Naive B cell (primary cell): ENCODE measurements at regions not wholly inside any gene's neighbourhood (a gene's known extent, or its start where the extent isn't known, plus 50 kb on each side); places are given as distances from the start of the nearest gene placed in this dataset.

Experiments used
- ATAC-seq, 2 donors: fragments of 150-1000 bp; cut with Tn5 transposase; 2 replicates each; pipeline ENCODE4 v1.10.0; 2021; ENCODE audit warnings: low read depth in 2 of 2, mild to moderate bottlenecking in 2 of 2, moderate library complexity in 2 of 2
- DNase-seq: peaks from one replicate; pipeline ENCODE4 v3.0.0; 2022
- H3K27ac Mint-ChIP-seq, 6 donors: one replicate each; pipeline ENCODE4 v1.8.0; 2020 to 2022; ENCODE audit warnings: mild to moderate bottlenecking in 6 of 6, mixed read lengths in 6 of 6, moderate library complexity in 5 of 6, inconsistent platforms in 2 of 6
- H3K27me3 Mint-ChIP-seq, 3 donors: one replicate each; pipeline ENCODE4 v1.8.0; 2021 to 2022; ENCODE audit warnings: mixed read lengths in 3 of 3, mild to moderate bottlenecking in 1 of 3
- H3K36me3 Mint-ChIP-seq, 2 donors: one replicate each; pipeline ENCODE4 v1.8.0; 2020 to 2022; ENCODE audit warnings: mixed read lengths in 2 of 2, inconsistent platforms in 1 of 2, mild to moderate bottlenecking in 1 of 2
- H3K4me1 Mint-ChIP-seq, 3 donors: one replicate each; pipeline ENCODE4 v1.8.0; 2020 to 2022; ENCODE audit warnings: mixed read lengths in 3 of 3, inconsistent platforms in 1 of 3, mild to moderate bottlenecking in 1 of 3, moderate library complexity in 1 of 3
- H3K4me3 Mint-ChIP-seq, 8 donors: one replicate each; pipeline ENCODE4 v1.8.0; 2020 to 2022; ENCODE audit warnings: mild to moderate bottlenecking in 8 of 8, mixed read lengths in 8 of 8, moderate library complexity in 8 of 8, inconsistent platforms in 2 of 8
- H3K9me3 Mint-ChIP-seq, 7 donors: one replicate each; pipeline ENCODE4 v1.8.0; 2020 to 2022; ENCODE audit warnings: mixed read lengths in 7 of 7, mild to moderate bottlenecking in 5 of 7, inconsistent platforms in 2 of 7, moderate library complexity in 1 of 7

DNA sequence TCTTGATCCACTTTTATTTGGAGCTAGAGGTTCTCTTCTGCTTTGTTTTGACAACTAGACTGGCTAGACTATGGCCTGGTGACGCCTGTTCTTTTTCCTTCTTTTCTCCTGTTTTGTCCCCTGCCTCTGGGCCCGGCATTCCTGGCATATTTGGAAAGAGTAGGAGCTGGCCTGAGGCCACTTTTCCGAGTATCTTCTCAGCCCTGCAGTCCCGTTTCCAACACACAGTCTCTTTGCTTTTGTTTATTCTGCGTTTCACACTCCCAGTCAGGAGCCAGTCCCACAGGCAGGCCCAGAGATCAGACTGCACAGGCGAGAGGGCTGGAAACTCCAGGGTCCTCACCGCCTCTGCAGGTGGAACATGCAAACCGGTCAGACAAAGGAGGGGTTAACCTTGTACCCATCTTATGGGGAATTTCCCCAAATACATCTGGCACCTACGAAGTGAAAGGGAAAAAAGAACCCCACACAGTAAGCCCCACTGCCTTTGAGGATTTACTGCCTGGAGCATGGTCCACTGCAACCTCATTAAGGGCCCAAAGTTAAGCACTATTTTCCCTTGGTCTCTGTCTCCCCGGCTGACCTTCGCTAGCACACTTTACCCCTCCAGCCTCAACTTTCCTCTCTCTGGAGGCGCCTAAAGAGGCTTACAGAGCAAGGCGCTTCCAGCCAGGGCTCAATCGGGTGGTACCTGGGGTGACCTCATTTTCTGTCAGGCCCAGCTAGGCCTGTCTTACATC is 141.1 kb downstream of the TOMM20 start:
- no peak overlapping the region for H3K4me3 Mint-ChIP-seq
- no peaks in the 10 kb centered on the region for H3K9me3 Mint-ChIP-seq
- peak overlapping the region in 4 of 6 donors; percentile 26 to 58 (median 43) for H3K27ac Mint-ChIP-seq
- H3K27me3 Mint-ChIP-seq = no peaks in the 10 kb centered on the region
- no peak for DNase-seq
- H3K36me3 Mint-ChIP-seq = no peaks in the 10 kb centered on the region
- H3K4me1 Mint-ChIP-seq = peaks cover 25 to 41% (median 33%) of the 10 kb centered on the region in 3 donors
- peak; percentile 58 to 71 for ATAC-seq

DNA sequence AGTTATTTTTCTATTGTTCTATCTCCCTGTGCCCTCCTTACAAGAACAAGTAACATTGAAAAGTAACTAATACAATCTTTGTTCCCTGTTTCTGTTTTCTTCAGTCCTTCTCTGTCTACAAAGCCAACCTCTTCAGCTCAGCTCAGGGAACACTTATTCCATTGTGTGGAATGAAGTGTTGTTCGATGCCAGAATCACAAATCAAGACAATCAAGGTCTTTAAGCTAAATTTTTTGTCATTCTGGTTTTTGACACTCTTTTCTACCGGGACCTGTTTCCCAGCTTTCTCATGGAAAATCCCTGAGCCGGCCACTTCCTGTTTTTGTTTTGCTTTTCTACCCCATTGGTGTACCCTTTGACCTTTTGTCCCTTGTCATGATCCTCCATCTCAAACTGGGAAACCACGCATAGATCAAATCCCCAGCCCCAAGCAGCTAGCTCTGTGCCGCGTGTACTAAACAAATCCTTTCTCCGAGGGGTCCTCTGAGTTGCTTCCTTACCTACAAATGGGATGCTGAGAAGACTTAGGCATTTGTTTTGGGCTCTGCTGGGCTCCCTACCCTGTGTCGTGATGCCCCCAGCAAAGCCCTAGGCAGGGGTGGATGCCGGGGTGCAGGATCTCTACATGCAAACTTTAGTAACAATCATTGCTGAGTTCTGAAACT is 141.8 kb downstream of the TOMM20 start:
- ATAC-seq (no peak), DNase-seq (no peak)
- Mint-ChIP-seq H3K4me1 (peaks cover 25 to 41% (median 33%) of the 10 kb centered on the region in 3 donors), H3K27me3 (no peaks in the 10 kb centered on the region), H3K4me3 (no peak overlapping the region), H3K9me3 (no peaks in the 10 kb centered on the region), H3K36me3 (no peaks in the 10 kb centered on the region), H3K27ac (peak overlapping the region in 4 of 6 donors; percentile 3 to 58 (median 40))

DNA sequence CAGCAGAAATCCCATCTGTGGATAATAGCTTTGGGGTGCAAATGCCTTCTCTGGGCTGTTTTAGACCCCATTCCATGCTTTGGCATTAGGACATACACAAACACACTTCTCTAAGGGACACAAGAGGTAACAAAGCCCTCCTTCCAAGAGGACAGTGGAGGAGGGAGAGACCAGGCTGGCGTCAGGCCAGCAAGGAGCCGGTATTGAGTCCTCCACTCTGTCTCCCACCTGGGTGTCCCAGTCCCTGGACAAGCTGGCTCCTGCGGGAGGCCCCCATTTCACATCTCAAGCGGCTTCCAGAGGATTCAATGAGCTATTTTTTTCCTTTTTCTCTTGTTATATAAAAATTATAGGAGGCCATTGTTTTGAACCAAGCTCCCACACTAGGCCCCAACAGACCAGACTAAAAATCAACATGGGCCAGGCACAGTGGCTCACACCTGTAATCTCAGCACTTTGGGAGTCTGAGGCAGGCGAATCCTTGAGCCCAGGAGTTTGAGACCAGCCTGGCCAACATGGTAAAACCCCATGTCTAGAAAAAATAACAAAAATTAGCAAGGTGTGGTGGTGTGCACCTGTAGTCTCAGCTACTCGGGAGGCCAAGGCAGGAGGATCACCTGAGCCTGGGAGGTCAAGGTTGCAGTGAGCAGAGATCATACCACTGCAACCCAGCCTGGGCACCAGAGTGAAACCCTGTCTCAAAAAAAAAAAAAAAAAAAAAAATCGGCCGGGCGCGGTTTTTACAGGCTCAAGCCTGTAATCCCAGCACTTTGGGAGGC is 142.9 kb downstream of the TOMM20 start:
- Mint-ChIP-seq H3K36me3 (no peaks in the 10 kb centered on the region), H3K4me3 (no peak overlapping the region), H3K9me3 (no peaks in the 10 kb centered on the region), H3K4me1 (peaks cover 24 to 43% (median 31%) of the 10 kb centered on the region in 3 donors), H3K27me3 (no peaks in the 10 kb centered on the region), H3K27ac (peak overlapping the region in 3 of 6 donors; percentile 30 to 62 (median 49))
- DNase-seq = no peak
- no peak for ATAC-seq

DNA sequence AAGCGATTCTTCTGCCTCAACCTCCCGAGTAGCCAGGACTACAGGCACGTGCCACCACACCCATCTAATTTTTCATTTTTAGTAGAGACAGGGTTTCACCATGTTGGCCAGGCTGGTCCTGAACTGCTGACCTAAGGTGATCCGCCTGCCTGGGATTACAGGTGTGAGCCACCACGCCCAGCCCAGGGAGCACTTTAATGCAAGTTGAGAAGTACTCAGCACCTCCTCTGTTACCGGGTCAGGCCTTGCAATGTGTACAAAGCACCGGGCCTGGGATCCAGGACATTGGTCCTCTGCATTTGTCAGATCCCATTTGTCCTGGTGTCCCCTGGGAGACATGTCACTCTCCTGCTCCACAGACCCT is 143.6 kb downstream of the TOMM20 start:
- Mint-ChIP-seq H3K27ac (peak overlapping the region in 2 of 6 donors; percentile 21 to 62), H3K4me3 (no peak overlapping the region), H3K27me3 (no peaks in the 10 kb centered on the region), H3K9me3 (no peaks in the 10 kb centered on the region), H3K4me1 (peaks cover 29 to 43% (median 34%) of the 10 kb centered on the region in 3 donors), H3K36me3 (no peaks in the 10 kb centered on the region)
- ATAC-seq (no peak), DNase-seq (no peak)

DNA sequence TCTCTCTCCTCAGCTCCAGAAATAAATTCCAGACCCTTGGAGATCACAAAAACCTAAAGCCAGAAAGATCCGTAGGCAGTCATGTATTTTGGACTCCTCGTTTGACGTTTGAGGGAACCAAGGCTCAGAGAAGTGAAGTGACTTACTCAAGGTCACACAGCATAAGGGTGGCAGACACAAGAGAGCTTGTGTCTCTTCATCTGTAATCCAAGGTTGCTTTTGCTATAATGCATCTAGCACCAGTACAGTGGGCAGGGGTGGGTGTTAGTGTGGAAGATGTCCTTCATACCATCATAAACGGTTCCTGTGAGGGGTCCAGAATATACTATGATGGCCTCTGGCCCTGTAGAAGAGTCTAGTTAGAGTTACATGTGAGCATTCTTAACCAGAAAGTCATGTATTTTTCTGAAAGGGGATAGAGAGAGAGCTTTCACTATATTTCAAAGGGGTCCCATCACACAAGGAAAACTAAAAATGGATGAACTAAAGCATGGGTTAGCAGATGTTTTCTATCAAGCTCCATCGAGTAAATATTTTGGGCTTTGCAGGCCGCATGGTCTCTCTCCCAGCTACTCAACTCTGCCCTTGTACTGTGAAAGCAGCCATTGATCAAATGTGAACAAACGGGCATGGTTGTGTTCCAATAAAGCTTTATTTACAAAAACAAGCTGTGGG is 144.9 kb downstream of the TOMM20 start:
- ATAC-seq (no peak), DNase-seq (no peak)
- H3K4me3 Mint-ChIP-seq = no peak overlapping the region
- no peaks in the 10 kb centered on the region for H3K9me3 Mint-ChIP-seq
- H3K36me3 Mint-ChIP-seq = no peaks in the 10 kb centered on the region
- no peaks in the 10 kb centered on the region for H3K27me3 Mint-ChIP-seq
- peak overlapping the region in 3 of 6 donors; percentile 12 to 83 (median 81) for H3K27ac Mint-ChIP-seq
- H3K4me1 Mint-ChIP-seq = peaks cover 39 to 56% (median 47%) of the 10 kb centered on the region in 3 donors

DNA sequence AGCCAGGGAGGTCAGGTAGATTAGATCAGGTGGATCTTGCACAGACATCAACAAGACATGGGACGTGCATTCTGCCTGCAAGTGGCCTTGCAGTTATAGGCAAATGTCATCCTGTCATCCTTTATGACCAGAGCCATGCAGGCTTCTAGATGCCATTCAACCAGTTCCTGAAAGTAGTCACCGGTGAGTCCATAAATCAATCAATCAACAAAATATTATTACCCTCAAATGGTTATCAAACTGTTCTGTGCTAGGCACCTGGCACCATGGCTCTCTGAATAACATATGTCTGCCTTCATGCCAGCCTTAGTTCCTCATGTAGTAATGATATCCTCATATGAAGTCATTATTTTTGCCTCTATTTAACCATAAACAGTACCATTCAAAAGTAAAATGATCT is 146.9 kb downstream of the TOMM20 start:
- Mint-ChIP-seq H3K27ac (peak overlapping the region in 1 of 6 donors; percentile 97), H3K4me3 (peak overlapping the region in 2 of 8 donors; percentile 19 to 20), H3K36me3 (no peaks in the 10 kb centered on the region), H3K4me1 (peaks cover 49 to 63% (median 57%) of the 10 kb centered on the region in 3 donors), H3K9me3 (no peaks in the 10 kb centered on the region), H3K27me3 (no peaks in the 10 kb centered on the region)
- ATAC-seq = no peak
- no peak for DNase-seq

DNA sequence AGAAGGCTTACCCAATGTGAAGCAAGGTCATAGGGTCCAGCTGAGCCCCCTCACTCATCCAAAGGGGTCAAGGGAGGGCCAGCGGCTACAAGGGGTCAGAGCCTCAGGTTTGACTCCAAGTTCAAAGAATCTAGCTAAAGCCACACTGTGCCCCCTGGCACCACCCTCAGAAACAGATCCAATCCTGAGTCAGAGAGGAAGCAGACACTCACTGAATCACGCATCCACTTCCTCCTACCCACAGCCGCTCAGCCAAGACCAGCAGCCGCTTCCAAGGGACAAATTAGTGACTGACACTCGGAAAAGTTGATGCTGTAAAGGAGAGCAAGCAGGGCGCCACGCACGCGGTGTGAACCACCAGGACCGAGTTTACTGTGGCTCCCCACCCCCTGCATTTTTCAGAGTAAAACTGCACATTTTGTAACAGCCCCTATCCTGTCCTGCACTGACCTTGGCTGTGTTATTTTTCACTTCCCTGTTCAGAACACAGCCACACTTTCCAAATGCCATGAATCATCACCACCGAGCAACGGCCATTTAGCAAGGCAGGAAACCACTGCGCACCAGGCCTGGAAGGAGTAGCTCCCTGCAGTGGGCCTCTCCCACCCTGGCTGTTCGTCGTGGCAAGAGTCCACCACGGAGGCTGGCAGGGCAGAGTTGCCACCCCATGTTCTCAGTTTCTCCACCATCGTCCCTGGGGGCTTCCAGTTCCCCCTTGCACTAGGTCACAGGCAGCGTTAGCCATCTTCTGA is 147.8 kb downstream of the TOMM20 start:
- Mint-ChIP-seq H3K27me3 (no peaks in the 10 kb centered on the region), H3K36me3 (no peaks in the 10 kb centered on the region), H3K4me1 (peaks cover 46 to 63% (median 56%) of the 10 kb centered on the region in 3 donors), H3K27ac (peak overlapping the region; percentile 84 to 99 (median 94)), H3K9me3 (no peaks in the 10 kb centered on the region), H3K4me3 (peak overlapping the region in 7 of 8 donors; percentile 66 to 87 (median 79))
- ATAC-seq = peak; percentile 44 to 52
- peak; percentile 67 for DNase-seq

DNA sequence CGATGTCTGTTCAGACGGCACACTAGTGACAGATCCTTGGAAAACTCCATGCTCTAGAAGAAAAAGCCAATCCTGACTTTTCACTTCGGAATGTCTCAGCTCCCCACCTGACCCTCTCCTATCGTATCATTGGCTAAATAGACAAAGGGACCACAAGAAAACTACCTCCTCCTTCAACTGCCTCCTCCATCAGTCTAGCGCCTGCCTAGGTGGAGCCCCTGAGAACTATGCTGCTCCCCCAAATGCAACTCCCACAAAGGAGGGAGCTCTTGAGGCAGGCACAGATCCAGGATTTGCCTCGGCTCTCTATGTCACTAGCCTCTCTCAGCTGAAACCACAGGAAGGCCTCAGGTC is 148.4 kb downstream of the TOMM20 start:
- H3K36me3 Mint-ChIP-seq = no peaks in the 10 kb centered on the region
- H3K9me3 Mint-ChIP-seq = no peaks in the 10 kb centered on the region
- peak overlapping the region in 7 of 8 donors; percentile 66 to 87 (median 79) for H3K4me3 Mint-ChIP-seq
- no peaks in the 10 kb centered on the region for H3K27me3 Mint-ChIP-seq
- ATAC-seq (no peak), DNase-seq (no peak)
- peaks cover 46 to 63% (median 56%) of the 10 kb centered on the region in 3 donors for H3K4me1 Mint-ChIP-seq
- H3K27ac Mint-ChIP-seq = peak overlapping the region; percentile 84 to 99 (median 94)

DNA sequence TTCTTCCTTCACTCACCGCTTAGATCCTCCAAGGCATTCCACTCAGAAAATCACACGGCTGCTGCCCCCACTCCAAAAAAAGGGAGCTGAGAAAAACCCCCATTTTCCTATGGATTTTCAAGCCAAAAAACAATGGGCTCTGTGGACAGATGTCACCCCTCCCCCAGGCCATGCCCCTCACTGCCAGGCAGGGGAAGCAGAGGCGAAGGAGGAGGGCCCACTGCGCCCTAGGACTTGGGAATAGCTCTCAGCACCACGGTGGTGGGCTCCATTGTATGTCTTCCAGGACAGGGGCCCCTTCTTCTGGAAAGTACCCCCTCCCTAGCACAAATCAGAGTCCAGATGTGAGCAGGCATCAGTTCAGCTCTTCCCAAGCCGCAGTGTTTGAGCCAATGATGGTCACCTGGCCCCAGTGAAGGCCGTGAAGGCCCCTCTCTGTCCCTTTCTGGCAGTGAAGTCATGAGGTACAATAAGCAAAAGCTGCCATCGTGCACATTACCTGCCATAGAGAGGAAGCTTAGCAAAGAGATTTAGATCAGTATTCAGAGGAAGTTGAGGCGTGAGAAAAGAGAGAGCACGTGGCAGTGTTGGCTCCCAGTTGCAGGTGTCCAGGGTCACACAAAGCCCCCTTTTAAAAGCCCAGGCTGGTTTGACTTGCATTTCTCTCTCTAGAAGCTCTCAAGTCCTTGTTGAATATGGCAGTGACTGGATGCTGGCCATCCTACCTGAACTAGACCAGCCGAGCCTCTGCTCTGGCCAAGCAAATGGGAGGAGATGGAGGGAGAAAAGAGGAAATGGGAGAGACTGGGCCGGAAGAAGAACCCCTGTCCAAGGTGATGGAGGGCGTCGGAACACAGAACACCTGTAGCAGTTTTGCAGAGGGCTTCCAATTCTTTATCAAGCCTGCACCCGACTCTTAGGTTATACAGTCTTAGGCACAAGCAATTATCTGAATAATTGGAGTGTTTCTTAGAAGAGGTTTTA is 149.0 kb downstream of the TOMM20 start:
- H3K9me3 Mint-ChIP-seq = no peaks in the 10 kb centered on the region
- DNase-seq (no peak), ATAC-seq (no peak)
- peak overlapping the region; percentile 95 to 99 (median 98) for H3K27ac Mint-ChIP-seq
- H3K4me1 Mint-ChIP-seq = peaks cover 46 to 61% (median 54%) of the 10 kb centered on the region in 3 donors
- H3K4me3 Mint-ChIP-seq = peak overlapping the region; percentile 63 to 92 (median 84)
- no peaks in the 10 kb centered on the region for H3K36me3 Mint-ChIP-seq
- no peaks in the 10 kb centered on the region for H3K27me3 Mint-ChIP-seq

DNA sequence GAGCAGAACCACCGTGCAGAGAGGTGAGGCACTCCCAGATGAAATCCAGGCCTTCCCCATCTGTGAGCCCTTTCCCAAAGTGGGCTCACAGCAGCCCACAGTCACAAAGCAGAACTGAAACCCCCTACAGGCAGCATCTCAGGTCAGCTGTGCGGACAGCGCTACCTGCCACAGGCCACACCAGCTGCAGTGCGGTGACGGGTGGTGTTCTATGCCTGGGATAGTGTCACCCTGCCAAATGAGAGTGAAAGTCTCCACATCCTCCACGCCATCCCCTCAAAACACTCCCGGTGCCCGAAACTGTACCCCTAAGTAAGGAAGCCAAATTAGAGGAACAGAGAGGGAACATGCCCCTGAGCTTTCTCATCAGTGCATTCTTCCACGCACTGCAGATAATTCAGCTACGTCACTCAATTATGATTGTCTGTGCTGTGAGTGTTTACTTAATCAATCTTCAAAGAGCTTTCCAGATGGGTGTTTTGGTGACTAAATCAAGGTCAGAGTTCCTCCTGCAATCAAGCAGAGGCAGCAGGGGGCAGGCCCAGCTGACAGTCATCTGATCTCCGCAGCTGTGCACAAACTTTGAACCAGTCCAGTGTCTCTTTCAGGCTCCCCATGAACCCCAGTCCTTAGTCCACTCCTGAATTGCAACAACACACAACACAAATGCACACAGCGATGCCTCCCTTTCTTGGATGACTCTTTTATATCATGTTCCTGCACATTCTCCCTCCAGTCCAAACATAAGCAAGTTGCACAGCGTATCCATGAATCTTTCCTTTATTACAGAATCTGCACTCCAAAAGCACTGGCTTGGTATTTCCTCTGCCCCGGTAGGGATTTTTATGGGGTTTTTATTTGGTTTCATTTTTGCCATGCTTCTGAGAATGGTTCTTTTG is 150.0 kb downstream of the TOMM20 start:
- ATAC-seq (peak; percentile 76 to 79), DNase-seq (peak; percentile 81)
- Mint-ChIP-seq H3K36me3 (no peaks in the 10 kb centered on the region), H3K4me1 (peaks cover 42 to 54% (median 47%) of the 10 kb centered on the region in 3 donors), H3K9me3 (no peaks in the 10 kb centered on the region), H3K27me3 (no peaks in the 10 kb centered on the region), H3K4me3 (peak overlapping the region; percentile 63 to 92 (median 84)), H3K27ac (peak overlapping the region; percentile 95 to 99 (median 98))

DNA sequence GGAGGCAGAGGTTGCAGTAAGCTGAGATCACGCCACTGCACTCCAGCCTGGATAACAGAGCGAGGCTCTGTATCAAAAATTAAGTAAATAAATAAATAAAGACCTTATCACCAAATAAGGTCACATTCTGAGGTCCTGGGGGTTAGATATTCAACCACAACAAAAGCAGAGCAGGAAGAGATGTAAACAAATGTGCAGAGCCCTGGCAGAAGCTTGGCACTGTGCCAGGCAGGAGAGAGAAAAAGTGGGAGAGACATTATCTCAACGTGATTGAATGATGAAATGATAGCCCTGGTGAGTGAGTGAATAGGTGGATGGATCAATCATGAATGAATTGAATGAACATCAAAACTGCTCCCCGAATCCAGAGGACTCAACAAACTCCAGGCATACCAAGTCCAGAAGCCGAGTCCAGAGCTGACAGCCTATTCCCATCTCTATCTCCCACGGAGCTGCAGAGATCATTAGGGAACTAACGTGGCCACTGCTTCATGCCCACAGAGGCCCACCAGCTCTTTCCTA is 150.7 kb downstream of the TOMM20 start:
- no peak for ATAC-seq
- Mint-ChIP-seq H3K36me3 (no peaks in the 10 kb centered on the region), H3K4me3 (peak overlapping the region in 7 of 8 donors; percentile 63 to 92 (median 82)), H3K9me3 (no peaks in the 10 kb centered on the region), H3K27ac (peak overlapping the region; percentile 95 to 99 (median 98)), H3K4me1 (peaks cover 42 to 54% (median 47%) of the 10 kb centered on the region in 3 donors), H3K27me3 (no peaks in the 10 kb centered on the region)
- DNase-seq = no peak
